Progenitor cell of endocrine pancreas (in vitro differentiated cells): ENCODE measurements at regions not wholly inside any gene's neighbourhood (a gene's known extent, or its start where the extent isn't known, plus 50 kb on each side); places are given as distances from the start of the nearest gene placed in this dataset.
"Not testable (repeated sequence)": the region's sequence is repeated elsewhere in the genome, so short reads cannot be mapped to it uniquely, and the experiment has no call there.

Source experiments
- DNase-seq: peaks from one replicate; pipeline ENCODE4 v3.0.0; 2021; ENCODE audit warnings: low spot score; ENCODE audit not compliant: unreplicated experiment
- H3K27ac Mint-ChIP-seq: 2 replicates; pipeline ENCODE4 v1.8.0; 2021; ENCODE audit warnings: mild to moderate bottlenecking, moderate library complexity, mixed read lengths
- H3K27me3 Mint-ChIP-seq: 2 replicates; pipeline ENCODE4 v1.8.0; 2021; ENCODE audit warnings: mixed read lengths
- H3K36me3 Mint-ChIP-seq: 2 replicates; pipeline ENCODE4 v1.8.0; 2022; ENCODE audit warnings: mixed read lengths; ENCODE audit not compliant: insufficient read depth
- H3K4me1 Mint-ChIP-seq: 2 replicates; pipeline ENCODE4 v1.8.0; 2021; ENCODE audit warnings: low read depth, mixed read lengths
- H3K4me3 Mint-ChIP-seq: 2 replicates; pipeline ENCODE4 v1.8.0; 2021; ENCODE audit warnings: low read depth, mild to moderate bottlenecking, moderate library complexity, mixed read lengths
- H3K9me3 Mint-ChIP-seq: 2 replicates; pipeline ENCODE4 v1.8.0; 2021; ENCODE audit warnings: low read depth, mixed read lengths
- TF ChIP-seq, protein P1 (sequence below): fragments of 200-600 bp; sonication (generic); IDR thresholded peaks from one replicate; pipeline ENCODE4 v1.5.0; 2021; ENCODE audit warnings: antibody characterized with exemption, mild to moderate bottlenecking; ENCODE audit not compliant: unreplicated experiment

DNA sequence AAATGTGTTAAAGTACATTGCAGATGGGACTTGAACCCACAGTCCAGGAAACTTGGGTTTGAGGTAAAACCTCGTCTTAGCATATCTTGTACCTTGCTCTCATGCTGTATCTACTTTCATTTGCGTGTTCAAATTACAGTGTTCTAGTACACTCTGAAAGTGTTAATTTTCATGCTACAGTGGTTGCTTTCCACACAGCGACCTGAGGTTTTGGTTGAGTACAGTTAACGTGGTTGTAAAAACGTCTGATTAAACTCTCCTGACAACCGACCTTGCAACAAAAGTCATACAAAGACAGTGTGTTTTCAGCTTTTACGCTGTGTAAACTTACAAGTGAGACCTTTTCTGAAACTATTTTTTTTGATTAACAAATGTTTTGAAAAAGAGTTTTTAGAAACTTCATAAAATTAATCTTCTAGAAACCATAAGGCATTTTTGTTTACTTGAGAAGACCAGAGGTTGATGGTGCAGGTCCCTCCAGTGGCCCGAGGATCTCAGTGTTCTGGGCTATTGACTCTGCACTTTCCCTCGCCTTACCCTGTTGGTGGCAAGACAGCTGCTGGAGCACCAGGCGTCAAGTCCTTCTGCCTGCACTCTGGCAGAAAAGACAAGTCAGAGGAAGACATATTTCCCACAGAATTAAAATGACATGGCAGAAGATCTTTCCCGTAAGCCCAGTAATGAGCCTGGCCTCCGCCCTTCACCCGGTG lies 334.0 kb downstream of the THBS2 start:
- Mint-ChIP-seq H3K27ac (no peak overlapping the region), H3K4me3 (no peak overlapping the region), H3K4me1 (peaks cover 11% of the 10 kb centered on the region), H3K9me3 (no peaks in the 10 kb centered on the region), H3K36me3 (no peaks in the 10 kb centered on the region), H3K27me3 (no peaks in the 10 kb centered on the region)
- TF ChIP-seq, protein P1, sequence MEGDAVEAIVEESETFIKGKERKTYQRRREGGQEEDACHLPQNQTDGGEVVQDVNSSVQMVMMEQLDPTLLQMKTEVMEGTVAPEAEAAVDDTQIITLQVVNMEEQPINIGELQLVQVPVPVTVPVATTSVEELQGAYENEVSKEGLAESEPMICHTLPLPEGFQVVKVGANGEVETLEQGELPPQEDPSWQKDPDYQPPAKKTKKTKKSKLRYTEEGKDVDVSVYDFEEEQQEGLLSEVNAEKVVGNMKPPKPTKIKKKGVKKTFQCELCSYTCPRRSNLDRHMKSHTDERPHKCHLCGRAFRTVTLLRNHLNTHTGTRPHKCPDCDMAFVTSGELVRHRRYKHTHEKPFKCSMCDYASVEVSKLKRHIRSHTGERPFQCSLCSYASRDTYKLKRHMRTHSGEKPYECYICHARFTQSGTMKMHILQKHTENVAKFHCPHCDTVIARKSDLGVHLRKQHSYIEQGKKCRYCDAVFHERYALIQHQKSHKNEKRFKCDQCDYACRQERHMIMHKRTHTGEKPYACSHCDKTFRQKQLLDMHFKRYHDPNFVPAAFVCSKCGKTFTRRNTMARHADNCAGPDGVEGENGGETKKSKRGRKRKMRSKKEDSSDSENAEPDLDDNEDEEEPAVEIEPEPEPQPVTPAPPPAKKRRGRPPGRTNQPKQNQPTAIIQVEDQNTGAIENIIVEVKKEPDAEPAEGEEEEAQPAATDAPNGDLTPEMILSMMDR = no peak
- no peak for DNase-seq

DNA sequence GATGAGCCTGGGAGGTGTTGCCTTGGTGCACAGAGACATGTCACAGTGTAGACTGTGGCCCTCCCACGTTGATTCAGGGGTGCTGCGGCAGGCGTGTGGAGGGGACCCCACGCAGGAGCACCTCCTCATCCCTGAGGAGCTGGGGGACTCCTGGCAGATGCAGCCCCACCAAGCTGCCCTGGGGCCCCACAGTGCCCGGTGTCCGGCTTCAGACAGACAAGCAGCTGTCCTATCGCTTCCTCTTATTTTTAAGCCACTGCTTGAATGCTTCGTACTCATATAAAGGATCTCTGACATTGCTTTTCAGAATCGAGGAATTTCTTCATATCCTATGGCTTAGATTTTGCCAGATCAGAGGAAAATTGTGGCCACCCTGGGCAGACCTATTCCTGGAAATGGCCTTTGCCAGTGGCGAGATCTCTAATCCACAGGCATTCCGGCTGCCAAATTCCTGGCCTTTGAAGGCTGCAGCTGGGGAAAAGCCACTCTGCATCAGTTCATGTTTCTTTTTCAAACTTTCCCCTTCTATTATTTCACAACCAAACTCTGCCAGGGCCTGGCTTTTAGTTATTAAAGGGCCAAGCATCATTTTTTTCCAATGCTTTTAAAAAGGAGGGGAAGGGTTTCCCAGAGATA lies 337.0 kb downstream of the THBS2 start:
- H3K36me3 Mint-ChIP-seq = no peaks in the 10 kb centered on the region
- peaks cover 3% of the 10 kb centered on the region for H3K27me3 Mint-ChIP-seq
- peaks cover 11% of the 10 kb centered on the region for H3K4me1 Mint-ChIP-seq
- no peak for DNase-seq
- no peak overlapping the region for H3K4me3 Mint-ChIP-seq
- TF ChIP-seq, protein P1 = no peak
- H3K27ac Mint-ChIP-seq = no peak overlapping the region
- H3K9me3 Mint-ChIP-seq = peaks cover 7% of the 10 kb centered on the region

DNA sequence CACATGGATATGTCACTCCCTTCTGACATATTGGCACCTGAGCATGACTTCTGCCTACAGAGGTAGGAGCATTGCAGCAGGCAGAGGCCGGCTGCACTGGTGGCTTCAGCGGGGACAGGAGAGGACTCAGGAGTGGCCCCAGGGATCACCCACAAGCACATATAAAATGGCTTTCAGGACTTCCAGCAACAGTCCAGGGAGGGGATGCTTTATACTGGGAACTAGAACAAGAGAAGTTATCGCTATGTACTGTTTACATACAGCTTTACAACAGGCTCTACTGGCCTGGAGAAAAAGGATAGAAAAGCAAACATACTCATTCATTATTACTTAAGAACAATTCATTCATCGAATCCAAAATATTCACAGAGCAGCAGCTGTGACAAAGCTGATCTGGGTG lies 337.8 kb downstream of the THBS2 start:
- Mint-ChIP-seq H3K9me3 (peaks cover 7% of the 10 kb centered on the region), H3K36me3 (no peaks in the 10 kb centered on the region)

DNA sequence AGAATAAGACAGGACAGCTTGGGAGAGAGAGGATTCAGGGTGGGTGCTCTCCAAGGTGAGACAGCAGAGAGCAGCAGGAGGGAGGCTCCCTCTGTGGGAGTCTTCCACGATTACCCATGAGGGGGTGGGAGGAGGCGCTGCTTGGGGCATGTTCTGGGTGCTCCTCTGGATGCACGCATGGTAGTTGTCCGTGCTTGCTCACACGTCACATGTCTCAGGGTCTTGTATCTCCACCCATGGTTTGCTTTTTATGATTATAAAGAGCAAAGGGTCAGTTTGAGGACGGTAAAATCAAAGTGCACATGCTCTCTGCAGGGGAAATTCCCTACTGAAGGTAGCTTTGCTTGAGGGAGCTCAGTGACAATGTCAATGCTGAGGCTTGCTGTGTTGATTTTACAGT lies 338.4 kb downstream of the THBS2 start:
- H3K27ac Mint-ChIP-seq = no peak overlapping the region
- peaks cover 10% of the 10 kb centered on the region for H3K4me1 Mint-ChIP-seq
- no peak overlapping the region for H3K4me3 Mint-ChIP-seq
- TF ChIP-seq, protein P1 = no peak
- peaks cover 3% of the 10 kb centered on the region for H3K27me3 Mint-ChIP-seq
- no peak for DNase-seq
- H3K36me3 Mint-ChIP-seq = no peaks in the 10 kb centered on the region
- peaks cover 7% of the 10 kb centered on the region for H3K9me3 Mint-ChIP-seq

More for the DNA sequence above, 337.8 kb downstream of the THBS2 start:
- DNase-seq = no peak
- TF ChIP-seq, protein P1 = no peak
- H3K27ac Mint-ChIP-seq = no peak overlapping the region
- H3K4me1 Mint-ChIP-seq = peaks cover 11% of the 10 kb centered on the region
- peaks cover 3% of the 10 kb centered on the region for H3K27me3 Mint-ChIP-seq
- H3K4me3 Mint-ChIP-seq = no peak overlapping the region

DNA sequence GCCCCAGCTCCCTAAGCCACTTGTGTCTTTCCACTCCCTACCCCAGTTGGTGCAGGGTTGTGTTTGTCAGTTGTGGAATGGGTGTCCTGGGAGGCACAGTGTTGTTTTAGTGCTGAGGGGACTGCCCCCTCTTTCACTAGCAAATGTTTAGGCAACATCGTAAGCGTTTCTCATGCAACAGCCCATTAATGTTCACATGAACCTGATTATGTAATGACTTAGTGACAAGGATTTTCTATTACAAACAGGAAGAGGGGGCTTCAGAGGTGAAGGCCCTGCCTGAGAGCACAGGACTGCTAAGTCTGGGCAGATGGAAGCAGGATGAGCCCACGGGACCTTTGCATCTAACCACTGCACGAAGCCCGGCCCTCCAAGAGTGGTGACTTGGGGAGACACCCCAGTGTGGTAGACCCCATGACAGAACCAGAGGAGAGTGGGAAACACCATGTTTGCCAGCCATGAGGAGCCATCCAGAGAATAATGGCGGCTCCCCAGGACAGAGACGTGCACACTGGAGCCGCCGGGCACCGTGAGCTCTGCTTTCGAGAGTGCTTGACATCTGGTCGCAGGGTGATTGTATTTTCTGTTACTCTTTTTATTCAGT lies 339.7 kb downstream of the THBS2 start:
- peaks cover 3% of the 10 kb centered on the region for H3K27me3 Mint-ChIP-seq
- H3K9me3 Mint-ChIP-seq = peaks cover 16% of the 10 kb centered on the region
- DNase-seq = no peak
- H3K27ac Mint-ChIP-seq = no peak overlapping the region
- H3K4me3 Mint-ChIP-seq = no peak overlapping the region
- H3K36me3 Mint-ChIP-seq = no peaks in the 10 kb centered on the region
- TF ChIP-seq, protein P1 = no peak
- H3K4me1 Mint-ChIP-seq = peaks cover 8% of the 10 kb centered on the region

DNA sequence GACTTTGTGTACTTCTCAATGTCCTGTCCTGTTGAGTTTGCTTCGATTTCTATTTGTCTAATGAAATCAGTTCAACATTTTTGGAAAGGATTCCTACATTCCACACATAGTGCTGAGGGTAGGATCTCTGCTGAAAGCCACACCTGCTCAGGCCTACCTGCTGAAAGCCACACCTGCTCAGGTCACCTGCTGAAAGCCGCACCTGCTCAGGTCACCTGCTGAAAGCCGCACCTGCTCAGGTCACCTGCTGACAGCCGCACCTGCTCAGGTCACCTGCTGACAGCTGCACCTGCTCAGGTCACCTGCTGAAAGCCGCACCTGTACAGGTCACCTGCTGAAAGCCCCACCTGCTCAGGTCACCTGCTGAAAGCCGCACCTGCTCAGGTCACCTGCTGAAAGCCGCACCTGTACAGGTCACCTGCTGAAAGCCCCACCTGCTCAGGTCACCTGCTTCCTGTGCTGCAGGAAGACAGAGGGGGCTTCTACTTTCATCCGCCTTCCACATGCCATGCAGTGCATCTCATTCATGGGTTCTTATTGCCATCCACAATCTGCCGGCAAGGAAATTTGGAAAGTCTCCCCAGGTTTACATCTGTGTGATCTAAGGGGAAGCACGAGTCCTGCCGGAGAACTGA lies 340.3 kb downstream of the THBS2 start:
- H3K9me3 Mint-ChIP-seq = peaks cover 18% of the 10 kb centered on the region
- H3K27me3 Mint-ChIP-seq, DNase-seq, H3K36me3 Mint-ChIP-seq, H3K4me3 Mint-ChIP-seq, H3K27ac Mint-ChIP-seq, H3K4me1 Mint-ChIP-seq: not testable (repeated sequence)
